Right lobe of liver (tissue), 4 donors: ENCODE measurements at regions not wholly inside any gene's neighbourhood (a gene's known extent, or its start where the extent isn't known, plus 50 kb on each side); places are given as distances from the start of the nearest gene placed in this dataset.

ENCODE experiments used
- CTCF ChIP-seq, 4 donors: fragments of 200-600 bp in 3 of 4; fragments of 450-650 bp in 1 of 4; IDR thresholded peaks; one replicate each; pipeline versions ENCODE4 v1.5.1 to v1.8.0; 2016 to 2022; ENCODE audit warnings: antibody characterized with exemption in 4 of 4, mild to moderate bottlenecking in 2 of 4
- POLR2A ChIP-seq: fragments of 450-650 bp; IDR thresholded peaks from one replicate; pipeline ENCODE4 v1.6.1; 2017; ENCODE audit warnings: antibody characterized with exemption, mild to moderate bottlenecking
- donor health status: DM: no; HTN: no; CAD: no.
- donor health status: DM: no; HTN: no; CAD: no.
- donor health status: DM: no; HTN: yes; CAD: no.

- TF ChIP-seq CTCF (IDR thresholded peaks at IDR 0.05) (no peak), POLR2A (no peak)
These were observed 398.2 kb upstream of the TRPC7 start for GRCh38 chr5:136763548-136763947.
